Choroid plexus epithelial cell (primary cell): ENCODE measurements at regions not wholly inside any gene's neighbourhood (a gene's known extent, or its start where the extent isn't known, plus 50 kb on each side); places are given as distances from the start of the nearest gene placed in this dataset.

ENCODE experiments used
- DNase-seq: peaks from one replicate; pipeline ENCODE4 v3.0.0-alpha.2; 2010; ENCODE audit warnings: low read depth
- H3K4me3 ChIP-seq: 2 replicates; pipeline ENCODE4 v1.5.1; 2011; ENCODE audit warnings: low read depth, mild to moderate bottlenecking, control low read depth, low read length, moderate library complexity
- TF ChIP-seq, protein P1 (sequence below): conservative IDR thresholded peaks from 2 replicates; pipeline ENCODE4 v1.5.1; 2011; ENCODE audit warnings: low read depth, mild to moderate bottlenecking, control low read depth, inconsistent platforms, low read length, moderate library complexity

DNA sequence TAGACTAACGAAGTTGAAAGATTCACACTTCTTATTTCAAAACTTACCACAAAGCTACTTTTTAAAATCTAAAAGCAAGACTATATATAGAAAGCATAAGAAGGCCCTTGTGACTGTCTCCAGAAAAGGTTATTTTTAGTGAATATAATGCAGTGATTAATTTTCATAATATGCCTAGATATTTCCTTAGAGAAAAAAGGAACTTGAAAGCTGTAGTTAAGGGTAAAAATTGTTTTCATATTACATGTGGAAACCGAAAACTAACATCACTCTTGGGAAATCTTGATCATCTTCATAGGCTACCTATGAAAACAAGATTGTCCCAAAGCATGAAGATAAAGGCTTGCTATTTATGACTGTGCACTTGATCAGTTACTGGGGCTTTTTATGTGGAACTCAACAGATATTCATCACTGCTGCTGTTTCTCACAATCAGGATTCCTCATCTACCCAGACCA is 223.2 kb downstream of the SH2D4B start:
- no peak overlapping the region for H3K4me3 ChIP-seq
- DNase-seq, result no peak
- TF ChIP-seq, protein P1, sequence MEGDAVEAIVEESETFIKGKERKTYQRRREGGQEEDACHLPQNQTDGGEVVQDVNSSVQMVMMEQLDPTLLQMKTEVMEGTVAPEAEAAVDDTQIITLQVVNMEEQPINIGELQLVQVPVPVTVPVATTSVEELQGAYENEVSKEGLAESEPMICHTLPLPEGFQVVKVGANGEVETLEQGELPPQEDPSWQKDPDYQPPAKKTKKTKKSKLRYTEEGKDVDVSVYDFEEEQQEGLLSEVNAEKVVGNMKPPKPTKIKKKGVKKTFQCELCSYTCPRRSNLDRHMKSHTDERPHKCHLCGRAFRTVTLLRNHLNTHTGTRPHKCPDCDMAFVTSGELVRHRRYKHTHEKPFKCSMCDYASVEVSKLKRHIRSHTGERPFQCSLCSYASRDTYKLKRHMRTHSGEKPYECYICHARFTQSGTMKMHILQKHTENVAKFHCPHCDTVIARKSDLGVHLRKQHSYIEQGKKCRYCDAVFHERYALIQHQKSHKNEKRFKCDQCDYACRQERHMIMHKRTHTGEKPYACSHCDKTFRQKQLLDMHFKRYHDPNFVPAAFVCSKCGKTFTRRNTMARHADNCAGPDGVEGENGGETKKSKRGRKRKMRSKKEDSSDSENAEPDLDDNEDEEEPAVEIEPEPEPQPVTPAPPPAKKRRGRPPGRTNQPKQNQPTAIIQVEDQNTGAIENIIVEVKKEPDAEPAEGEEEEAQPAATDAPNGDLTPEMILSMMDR, result no peak

DNA sequence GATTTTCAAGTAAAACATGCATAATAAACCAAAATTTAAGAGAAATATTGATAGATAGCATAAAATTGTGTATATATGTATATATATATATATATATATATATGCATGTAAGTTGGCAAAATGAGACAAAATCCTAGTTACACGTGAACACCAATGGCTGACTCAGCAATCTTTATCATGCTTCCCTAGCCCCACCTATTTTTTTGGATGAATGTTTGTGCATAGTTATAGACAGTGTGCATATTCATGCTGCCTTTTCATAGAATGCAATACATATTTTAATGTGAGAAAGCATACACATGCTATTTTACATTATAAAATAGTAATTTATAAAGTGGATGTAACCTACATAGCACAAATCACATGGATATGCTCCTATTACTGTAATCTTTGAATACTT is 230.3 kb downstream of the SH2D4B start:
- DNase-seq, result no peak
- no peak overlapping the region for H3K4me3 ChIP-seq
- TF ChIP-seq, protein P1, result no peak

DNA sequence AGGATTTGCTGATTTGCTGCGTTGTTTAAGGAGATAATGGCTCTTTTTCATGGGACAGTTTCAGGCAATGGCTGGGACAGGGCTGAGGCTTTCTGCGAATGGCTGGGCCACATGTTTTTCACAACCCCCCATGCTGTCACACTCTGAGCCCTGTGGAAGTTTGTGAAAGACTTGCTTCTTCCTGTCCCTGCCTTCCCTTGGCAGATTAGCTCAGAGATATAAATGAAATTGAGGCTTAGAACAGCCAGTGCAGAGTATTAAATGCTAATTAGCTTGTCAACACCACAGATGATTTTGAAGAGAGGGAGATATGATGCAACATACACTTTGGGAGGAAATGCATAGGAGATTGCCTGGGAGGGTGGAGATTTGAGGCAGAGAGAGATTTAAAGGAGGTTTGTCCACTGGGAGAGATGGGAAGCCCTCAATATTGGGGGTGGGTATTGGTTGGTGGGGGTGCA is 232.0 kb downstream of the SH2D4B start:
- no peak overlapping the region for H3K4me3 ChIP-seq
- TF ChIP-seq, protein P1, result no peak
- no peak for DNase-seq

DNA sequence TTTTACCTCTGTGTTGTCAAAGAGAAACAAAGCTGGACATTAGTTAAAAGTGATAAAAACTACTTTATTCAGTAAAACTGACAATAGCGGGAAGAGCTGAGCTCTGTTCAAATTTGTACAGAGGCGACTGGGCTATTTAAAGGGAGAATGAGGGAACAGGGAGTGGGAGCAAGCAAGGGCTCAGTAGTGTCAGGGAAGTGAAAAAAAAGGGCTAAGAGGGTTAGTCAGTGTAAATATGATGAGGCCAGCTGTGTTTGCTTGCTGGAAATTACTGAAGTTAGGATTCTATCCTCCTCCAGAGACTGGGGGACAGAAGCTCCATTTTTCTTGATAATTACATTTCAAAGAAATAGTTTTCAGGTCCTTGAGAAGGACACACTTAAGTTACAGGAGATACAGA is 232.5 kb downstream of the SH2D4B start:
- TF ChIP-seq, protein P1, result no peak
- DNase-seq, result no peak
- H3K4me3 ChIP-seq, result no peak overlapping the region

DNA sequence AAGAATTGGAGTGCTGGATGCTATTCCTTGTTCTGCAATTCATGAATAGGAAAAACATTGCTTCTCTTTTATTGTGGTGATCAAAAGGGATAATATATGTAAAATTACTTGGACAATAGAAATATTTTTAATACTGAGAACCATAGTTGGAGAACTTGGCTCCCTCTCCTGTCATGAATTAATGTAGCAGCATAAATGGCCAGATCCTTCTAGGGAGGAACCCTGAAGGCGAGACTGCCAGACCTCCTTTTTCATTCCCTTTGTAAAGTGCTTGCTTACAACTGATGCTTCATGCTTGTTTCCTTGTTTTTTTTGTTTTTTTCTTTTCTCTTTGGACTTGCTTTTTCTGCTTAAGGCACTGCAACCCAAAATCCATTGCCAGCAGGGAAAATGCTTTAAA is 233.6 kb downstream of the SH2D4B start:
- TF ChIP-seq, protein P1, result no peak
- DNase-seq, result no peak
- H3K4me3 ChIP-seq, result no peak overlapping the region

DNA sequence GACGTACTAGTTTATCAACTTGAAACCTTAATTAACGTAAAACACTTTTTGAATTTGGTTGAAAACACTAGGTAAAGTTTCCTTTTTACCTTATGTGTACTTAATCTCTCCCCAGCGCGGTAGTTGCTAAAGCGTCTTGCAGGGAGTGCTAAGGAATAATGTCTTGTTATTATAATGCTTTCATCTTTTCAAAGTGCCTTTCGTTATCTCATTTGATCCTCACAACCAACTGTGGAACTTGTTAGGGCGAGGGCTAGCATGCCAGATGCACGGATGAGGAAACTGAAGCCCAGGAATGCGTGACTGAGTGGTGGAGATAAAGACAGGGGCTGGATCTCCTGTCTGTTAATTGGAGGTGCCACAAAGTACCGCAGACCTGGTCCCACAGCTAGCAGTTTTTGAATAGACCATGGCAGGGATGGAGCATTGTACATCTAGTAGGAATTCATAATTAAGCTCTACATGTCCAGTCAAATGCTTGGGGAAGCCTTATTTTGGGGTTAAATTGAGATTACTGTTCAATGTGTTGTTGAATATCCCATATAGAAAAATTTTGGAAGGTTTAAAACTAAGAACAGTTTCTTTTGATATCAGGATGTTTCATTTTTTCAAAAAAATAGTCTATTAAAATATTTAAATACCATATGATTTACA is 234.3 kb downstream of the SH2D4B start:
- TF ChIP-seq, protein P1, result no peak
- no peak for DNase-seq
- no peak overlapping the region for H3K4me3 ChIP-seq

DNA sequence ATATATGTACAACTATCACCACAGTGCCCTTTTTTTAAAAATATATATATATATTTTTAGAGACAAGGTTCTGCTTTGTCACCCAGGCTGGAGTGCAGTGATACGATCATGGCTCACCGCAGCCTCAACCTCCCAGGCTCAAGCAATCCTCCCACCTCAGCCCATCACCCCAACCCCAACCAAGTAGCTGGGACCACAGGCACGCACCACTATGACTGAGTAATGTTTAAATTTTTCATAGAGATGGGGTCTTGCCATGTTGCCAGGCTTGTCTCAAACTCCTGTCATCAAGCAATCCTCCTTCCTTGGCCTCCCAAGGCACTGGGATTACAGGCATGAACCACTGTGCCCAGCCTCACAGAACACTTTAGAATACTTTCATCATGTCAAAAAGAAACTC is 234.9 kb downstream of the SH2D4B start:
- TF ChIP-seq, protein P1, result no peak
- no peak for DNase-seq
- no peak overlapping the region for H3K4me3 ChIP-seq
